ENCODE measurements at regions not wholly inside any gene's neighbourhood (a gene's known extent, or its start where the extent isn't known, plus 50 kb on each side); places are given as distances from the start of the nearest gene placed in this dataset.
"Not testable (repeated sequence)": the region's sequence is repeated elsewhere in the genome, so short reads cannot be mapped to it uniquely, and the experiment has no call there.

DNA sequence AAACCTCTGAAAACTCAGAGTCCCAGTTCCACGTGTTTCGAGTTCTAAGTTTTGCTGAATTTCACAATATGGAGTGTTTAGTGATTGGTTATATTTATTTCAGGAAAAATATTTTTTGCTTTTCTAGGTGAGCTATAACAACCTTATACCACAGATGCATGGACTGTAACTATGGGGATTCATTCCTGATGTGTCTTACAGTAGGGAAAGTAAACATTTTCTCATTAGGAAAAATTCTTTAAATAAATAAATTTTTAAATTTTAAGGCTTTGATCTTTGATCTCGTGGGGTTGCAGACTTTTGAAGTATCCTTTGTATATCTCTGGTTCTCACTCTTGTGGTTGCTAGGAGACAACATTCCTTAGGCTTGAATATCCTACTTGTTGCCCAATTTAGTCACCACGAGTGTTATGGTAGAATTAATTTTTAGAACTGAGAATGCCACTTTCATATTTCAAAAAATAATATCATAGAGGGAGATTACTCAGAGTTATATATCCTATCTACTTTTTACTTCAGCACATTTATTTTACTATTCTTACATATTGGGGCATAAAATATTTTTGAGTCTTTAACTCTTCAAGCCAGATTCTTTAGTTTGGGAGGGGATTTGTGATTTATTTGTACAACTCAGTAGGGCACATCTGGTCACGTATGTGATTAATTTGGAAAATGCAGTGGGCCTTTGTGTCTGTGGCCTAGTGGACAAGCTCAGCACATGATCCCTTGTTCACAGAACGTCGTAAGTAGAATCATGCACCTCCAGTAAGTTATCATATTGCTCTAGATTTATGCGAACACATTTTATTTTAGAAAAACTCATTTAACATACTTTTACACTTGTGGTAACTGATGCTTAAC lies 224.0 kb downstream of the TTC6 start:
- intact Hi-C loops (cut with micrococcal nuclease), result no loop called here
- no peak for ATAC-seq
- no peak for DNase-seq

- DNase-seq; intact Hi-C loops (cut with micrococcal nuclease); ATAC-seq: not testable (repeated sequence)
These were observed 225.4 kb downstream of the TTC6 start for GRCh38 chr14:37820810-37821209.

DNA sequence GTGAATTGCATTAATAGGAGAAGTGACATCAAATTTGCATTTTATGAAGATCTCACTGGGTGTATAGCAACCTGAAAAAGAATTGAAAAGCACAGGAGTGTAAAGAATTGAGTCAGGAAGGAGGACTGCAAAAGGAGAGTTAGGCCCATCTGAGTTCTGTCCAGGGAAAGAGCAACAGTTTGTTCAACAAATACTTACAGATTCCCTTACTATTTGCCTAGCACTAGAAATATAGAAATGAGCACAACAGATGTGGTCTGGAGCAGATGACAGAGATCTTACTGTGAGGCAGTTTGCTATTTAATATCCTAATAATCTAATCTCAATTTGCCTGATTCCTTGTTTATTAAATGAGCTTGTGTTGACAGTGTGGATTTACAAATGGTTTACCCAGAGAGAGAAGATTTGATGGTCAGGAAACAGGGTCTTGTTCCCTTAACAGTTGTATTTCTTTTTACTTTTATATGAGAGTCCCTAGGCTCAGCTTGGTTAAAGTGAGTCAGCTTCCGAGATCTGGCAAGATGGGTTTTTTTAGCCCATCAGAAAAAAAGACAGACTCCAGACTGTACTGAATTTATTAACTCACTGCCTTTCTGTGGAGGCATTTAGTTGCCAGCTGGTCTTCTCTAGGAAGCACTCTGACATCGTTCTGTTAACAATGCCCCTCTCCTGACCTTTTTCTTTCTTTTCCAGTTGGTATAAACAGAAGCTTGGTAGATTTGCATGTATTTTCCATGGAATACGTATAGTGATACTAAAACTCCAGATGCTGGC lies 229.7 kb downstream of the TTC6 start:
- intact Hi-C loops (cut with micrococcal nuclease), result no loop called here
- ATAC-seq (no peak), DNase-seq (no peak)

- ATAC-seq, result no peak
- intact Hi-C loops (cut with micrococcal nuclease), result no loop called here
- no peak for DNase-seq
These were observed 231.4 kb downstream of the TTC6 start for GRCh38 chr14:37826869-37827268.

DNA sequence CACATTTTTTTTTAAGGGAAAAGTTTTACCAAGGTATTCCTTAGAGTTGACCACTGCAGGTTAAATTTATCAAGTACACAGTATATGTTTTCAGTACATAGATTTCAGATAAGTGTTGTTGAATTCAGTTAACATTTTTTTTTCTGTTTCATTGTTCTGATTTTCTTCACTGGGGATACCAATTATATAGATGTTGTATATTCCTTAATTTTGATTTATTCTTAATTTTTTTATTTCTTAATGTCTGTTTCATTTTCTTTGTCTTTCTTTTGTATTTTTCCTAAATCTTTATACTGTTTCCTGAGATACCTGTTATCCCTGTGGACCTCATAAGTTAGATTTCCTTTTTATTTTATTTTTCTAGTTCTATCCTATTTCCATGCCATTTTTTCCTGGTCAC lies 234.8 kb downstream of the TTC6 start:
- no peak for DNase-seq
- no peak for ATAC-seq
- intact Hi-C loops (cut with micrococcal nuclease), result no loop called here

DNA sequence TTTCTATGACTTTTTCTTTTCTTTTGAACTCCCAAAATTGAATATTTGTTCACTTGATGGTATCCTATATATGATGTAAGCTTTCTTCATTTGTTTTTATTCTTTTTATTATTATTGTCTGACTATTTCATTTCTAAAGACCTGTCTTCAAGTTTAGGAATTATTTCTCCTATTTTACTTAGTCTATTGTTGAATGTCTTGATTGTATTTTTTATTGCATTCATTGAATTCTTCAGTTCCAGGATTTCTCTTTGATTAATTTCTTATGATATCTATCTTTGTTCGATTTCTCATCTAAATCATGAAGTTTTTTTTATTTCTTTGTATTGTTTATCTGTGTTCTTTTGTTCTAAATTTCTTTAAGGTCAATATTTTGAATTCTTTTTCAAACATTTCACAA lies 238.8 kb downstream of the TTC6 start:
- intact Hi-C loops (cut with micrococcal nuclease), result no loop called here
- DNase-seq (no peak), ATAC-seq (no peak)

DNA sequence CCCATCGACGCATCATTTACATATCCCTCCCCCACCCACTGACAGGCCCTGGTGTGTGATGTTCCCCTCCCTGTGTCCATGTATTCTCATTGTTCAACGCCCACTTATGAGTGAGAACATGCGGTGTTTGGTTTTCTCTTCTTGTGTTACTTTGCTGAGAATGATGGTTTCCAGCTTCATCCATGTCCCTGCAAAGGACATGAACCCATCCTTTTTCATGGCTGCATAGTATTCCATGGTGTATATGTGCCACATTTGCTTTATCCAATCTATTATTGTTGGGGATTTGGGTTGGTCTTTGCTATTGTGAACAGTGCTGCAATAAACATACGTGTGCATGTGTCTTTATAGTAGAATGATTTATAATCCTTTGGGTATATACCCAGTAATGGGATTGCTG lies 243.3 kb downstream of the TTC6 start:
- ATAC-seq; DNase-seq; intact Hi-C loops (cut with micrococcal nuclease): not testable (repeated sequence)

DNA sequence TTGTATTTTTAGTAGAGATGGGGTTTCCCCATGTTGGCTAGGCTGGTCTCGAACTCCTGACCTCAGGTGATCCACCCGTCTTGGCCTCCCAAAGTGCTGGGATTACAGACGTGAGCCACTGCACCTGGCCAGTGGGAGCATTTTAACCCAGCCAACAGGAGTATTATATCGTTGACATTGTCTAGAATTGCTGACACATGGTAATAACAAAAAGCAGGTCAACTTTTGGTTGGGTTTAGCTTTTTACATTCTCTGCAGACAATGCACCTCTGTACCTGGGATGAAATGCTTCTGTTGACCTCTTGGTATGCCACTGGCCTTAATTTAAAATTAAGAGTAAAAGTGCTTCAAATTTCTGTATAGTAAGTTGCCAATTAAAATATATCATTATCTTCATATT lies 245.6 kb downstream of the TTC6 start:
- ATAC-seq; intact Hi-C loops (cut with micrococcal nuclease); DNase-seq: not testable (repeated sequence)

- intact Hi-C loops (cut with micrococcal nuclease), result no loop called here
- ATAC-seq, result no peak
- no peak for DNase-seq
These were observed 246.7 kb downstream of the TTC6 start for GRCh38 chr14:37842106-37842505.

GRCh38 chr14:37843954-37844607 lies 248.7 kb downstream of the TTC6 start:
- intact Hi-C loops (cut with micrococcal nuclease), result no loop called here
- DNase-seq (no peak), ATAC-seq (no peak)

DNA sequence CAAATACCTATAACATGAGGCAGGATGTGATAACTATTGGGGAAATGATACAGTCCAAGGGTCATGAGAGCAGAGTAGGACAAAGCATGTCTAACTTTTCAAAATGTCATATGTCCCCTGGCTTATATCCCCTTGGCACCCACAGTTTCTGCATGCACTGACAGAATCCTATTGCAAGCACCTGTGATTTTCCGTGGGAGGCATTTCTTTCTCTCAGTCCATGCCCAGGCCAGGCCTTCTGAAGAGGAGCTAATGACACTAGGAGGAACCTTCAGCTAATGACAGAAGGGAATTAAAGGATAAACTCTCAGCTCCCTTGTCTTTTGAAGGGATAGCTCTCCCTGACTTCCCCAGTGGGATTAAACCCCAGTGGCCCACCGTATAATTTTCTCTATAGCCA lies 249.2 kb downstream of the TTC6 start:
- ATAC-seq (no peak), DNase-seq (no peak)
- intact Hi-C loops (cut with micrococcal nuclease), result no loop called here

DNA sequence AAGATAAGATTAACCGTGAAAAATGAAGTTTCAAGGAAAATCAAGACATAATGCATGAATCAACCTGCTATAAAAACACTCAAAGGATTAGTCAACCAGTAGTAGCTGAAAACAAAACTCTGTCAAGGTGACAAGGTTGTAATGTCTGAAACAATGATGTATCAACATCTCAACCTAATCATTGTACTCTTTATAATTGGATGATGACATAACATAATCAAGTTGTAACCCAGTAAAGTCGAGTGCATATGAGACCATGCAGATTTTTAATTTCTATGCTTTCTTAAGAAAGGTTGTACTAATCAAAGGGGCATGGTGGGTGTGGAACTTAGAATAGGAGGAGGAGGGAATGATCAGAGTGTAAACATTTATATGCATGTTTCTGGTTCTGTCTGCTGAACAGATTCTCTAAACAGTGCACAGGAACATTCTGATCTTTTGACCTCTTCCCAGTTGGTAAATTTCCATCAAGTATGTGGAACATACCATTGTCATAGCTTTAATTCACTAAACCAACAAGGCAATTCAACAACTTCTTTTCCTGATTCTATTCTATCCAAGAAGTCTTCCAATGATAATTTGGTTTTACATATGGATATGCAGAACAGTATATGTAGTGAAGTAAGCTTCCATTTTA lies 253.7 kb downstream of the TTC6 start:
- ATAC-seq (no peak), DNase-seq (no peak)
- intact Hi-C loops (cut with micrococcal nuclease), result no loop called here

DNA sequence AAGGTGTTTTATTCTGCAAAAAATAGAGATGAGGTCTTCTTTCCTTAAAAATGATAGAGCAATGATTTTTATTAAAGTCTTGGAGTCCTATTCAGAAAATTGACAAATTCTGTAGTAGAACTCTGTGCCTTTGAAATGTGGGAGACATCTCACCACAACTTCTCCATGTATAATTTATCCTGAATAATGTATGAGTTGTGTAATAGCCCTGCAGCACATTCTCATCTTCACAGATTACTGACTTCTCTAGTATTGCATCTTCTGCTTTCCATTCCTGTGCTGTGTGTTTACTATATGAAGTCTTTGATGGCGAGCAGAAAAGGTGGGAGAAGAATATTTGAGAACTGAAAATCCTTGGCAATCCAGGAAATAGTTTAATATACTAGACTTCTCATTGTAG lies 255.6 kb downstream of the TTC6 start:
- ATAC-seq (no peak), DNase-seq (no peak)
- intact Hi-C loops (cut with micrococcal nuclease), result no loop called here

GRCh38 chr14:37855871-37856270 lies 260.4 kb downstream of the TTC6 start:
- DNase-seq (no peak), ATAC-seq (no peak)
- intact Hi-C loops (cut with micrococcal nuclease), result no loop called here

GRCh38 chr14:37857774-37858266 lies 262.4 kb downstream of the TTC6 start:
- DNase-seq (no peak), ATAC-seq (no peak)
- intact Hi-C loops (cut with micrococcal nuclease), result no loop called here

DNA sequence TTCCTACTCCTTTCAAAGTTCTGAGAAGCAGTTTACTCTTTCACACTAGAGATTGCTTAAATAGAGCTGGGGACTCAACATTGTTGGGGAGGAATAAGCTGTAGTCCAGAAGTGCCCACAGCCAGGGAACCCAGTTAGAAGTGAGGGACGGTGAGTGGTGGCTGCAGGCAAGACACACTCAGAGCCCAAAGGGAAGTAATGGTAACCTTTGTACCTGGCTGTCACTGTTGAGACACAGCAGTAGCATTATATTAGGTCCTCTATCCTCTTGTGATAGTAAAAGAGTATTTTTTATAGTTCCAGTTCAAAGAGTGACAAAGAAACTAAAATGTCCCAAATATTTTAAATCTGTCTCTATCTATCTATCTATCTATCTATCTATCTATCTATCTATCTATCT lies 263.3 kb downstream of the TTC6 start:
- ATAC-seq (no peak), DNase-seq (no peak)
- intact Hi-C loops (cut with micrococcal nuclease), result no loop called here

GRCh38 chr14:37859177-37859576 lies 263.7 kb downstream of the TTC6 start:
- DNase-seq (no peak), ATAC-seq (no peak)
- intact Hi-C loops (cut with micrococcal nuclease), result no loop called here

GRCh38 chr14:37862263-37862662 lies 266.8 kb downstream of the TTC6 start:
- intact Hi-C loops (cut with micrococcal nuclease), result no loop called here
- ATAC-seq (no peak), DNase-seq (no peak)

GRCh38 chr14:37864128-37864527 lies 268.7 kb downstream of the TTC6 start:
- no peak for ATAC-seq
- DNase-seq, result no peak

More at GRCh38 chr14:37864128-37864527, 268.7 kb downstream of the TTC6 start:
- intact Hi-C loops (cut with micrococcal nuclease), result no loop called here

All from left ventricle myocardium superior (tissue), 1 donor.